SK-N-SH (cell line): ENCODE measurements at regions not wholly inside any gene's neighbourhood (a gene's known extent, or its start where the extent isn't known, plus 50 kb on each side); places are given as distances from the start of the nearest gene placed in this dataset.

ENCODE experiments used
- CTCF ChIA-PET: fragments of 300-600, 350-600 bp; formaldehyde crosslinking; extraction: SDS; loops from one replicate; lab custom pipeline; 2021; lab: Yijun Ruan, JAX
- POLR2A ChIA-PET: fragments of 350-600 bp; sonication (Branson Sonifier 250); formaldehyde crosslinking; extraction: SDS; loops from one replicate; lab custom pipeline; 2020; ENCODE audit warnings: antibody characterized with exemption, inconsistent platforms; lab: Yijun Ruan, JAX
- DNase-seq: peaks from one replicate; pipeline ENCODE4 v3.0.0; 2012
- H2AFZ ChIP-seq: fragments of 200-600 bp; sonication (generic); 2 replicates; pipeline ENCODE4 v1.8.1; 2016; ENCODE audit warnings: antibody characterized with exemption, mild to moderate bottlenecking, low read depth
- H3F3A ChIP-seq: fragments of 200-600 bp; sonication (generic); replicated peaks from 2 replicates; pipeline ENCODE3; 2016; ENCODE audit warnings: antibody characterized with exemption, mild to moderate bottlenecking; ENCODE audit not compliant: insufficient read depth
- H3K27ac ChIP-seq, 2 experiments: fragments of 200-500 bp in 1 of 2; fragments of 200-600 bp in 1 of 2; sonication (Bioruptor generic) in 1 of 2; sonication (generic), shearing (Covaris generic) in 1 of 2; 2 replicates each; pipeline versions ENCODE4 v1.5.1 to v1.6.1; 2014 to 2016; ENCODE audit warnings: low read depth in 2 of 2, inconsistent platforms in 1 of 2, low read length in 1 of 2, mild to moderate bottlenecking in 1 of 2, mixed read lengths in 1 of 2
- H3K27me3 ChIP-seq: fragments of 200-600 bp; sonication (generic), shearing (Covaris generic); 2 replicates; pipeline ENCODE4 v1.6.1; 2016; ENCODE audit warnings: mixed run types; ENCODE audit not compliant: insufficient read depth
- H3K36me3 ChIP-seq, 2 experiments: fragments of 200-500 bp in 1 of 2; fragments of 200-600 bp in 1 of 2; sonication (Bioruptor generic) in 1 of 2; sonication (generic) in 1 of 2; replicated peaks in 1 of 2; 2 replicates each; pipeline versions ENCODE3 to v1.5.1; 2014 to 2016; ENCODE audit warnings: low read length in 1 of 2, mild to moderate bottlenecking in 1 of 2; ENCODE audit not compliant: insufficient read depth in 2 of 2, control insufficient read depth in 1 of 2
- H3K4me1 ChIP-seq, 2 experiments: fragments of 200-500 bp in 1 of 2; fragments of 200-600 bp in 1 of 2; sonication (Bioruptor generic) in 1 of 2; sonication (generic), shearing (Covaris generic) in 1 of 2; 2 replicates each; pipeline versions ENCODE4 v1.5.1 to v1.6.1; 2014 to 2016; ENCODE audit warnings: low read depth in 1 of 2, low read length in 1 of 2, mixed run types in 1 of 2; ENCODE audit not compliant: insufficient read depth in 2 of 2, control insufficient read depth in 1 of 2
- H3K4me2 ChIP-seq: fragments of 200-600 bp; sonication (generic), shearing (Covaris generic); 2 replicates; pipeline ENCODE4 v1.6.1; 2017; ENCODE audit warnings: mixed run types
- H3K4me3 ChIP-seq, 2 experiments: fragments of 200-500 bp in 1 of 2; fragments of 200-600 bp in 1 of 2; sonication (Bioruptor generic) in 1 of 2; sonication (generic), shearing (Covaris generic) in 1 of 2; 2 replicates each; pipeline versions ENCODE4 v1.5.1 to v1.8.1; 2014 to 2016; ENCODE audit warnings: low read depth in 2 of 2, inconsistent platforms in 1 of 2, low read length in 1 of 2, mild to moderate bottlenecking in 1 of 2, mixed read lengths in 1 of 2, moderate library complexity in 1 of 2
- H3K79me2 ChIP-seq: fragments of 200-600 bp; sonication (generic); 2 replicates; pipeline ENCODE4 v1.8.1; 2017; ENCODE audit warnings: mild to moderate bottlenecking; ENCODE audit not compliant: insufficient read depth
- H3K9ac ChIP-seq: fragments of 200-600 bp; sonication (generic); 2 replicates; pipeline ENCODE4 v1.6.1; 2017; ENCODE audit warnings: mixed run types
- H3K9me2 ChIP-seq: fragments of 200-600 bp; sonication (generic); 2 replicates; pipeline ENCODE4 v1.6.1; 2017; ENCODE audit warnings: mixed run types
- H3K9me3 ChIP-seq: fragments of 200-600 bp; sonication (generic); 2 replicates; pipeline ENCODE4 v1.6.1; 2017; ENCODE audit warnings: mixed run types, mild to moderate bottlenecking, moderate library complexity
- H4K20me1 ChIP-seq: fragments of 200-600 bp; sonication (generic); 2 replicates; pipeline ENCODE4 v1.6.1; 2017; ENCODE audit warnings: mild to moderate bottlenecking, mixed run types; ENCODE audit not compliant: insufficient read depth
- CHD2 ChIP-seq: fragments of 150-350 bp; IDR thresholded peaks from 2 replicates; pipeline ENCODE4 v1.6.1; 2018; ENCODE audit warnings: low read length; ENCODE audit not compliant: partially characterized antibody
- ELF1 ChIP-seq: IDR thresholded peaks from 2 replicates; pipeline ENCODE4 v1.4.0; 2012
- EP300 ChIP-seq, 2 experiments: IDR thresholded peaks; 2 replicates each; pipeline versions ENCODE4 v1.4.0 to v1.6.1; 2012; ENCODE audit warnings: borderline replicate concordance in 1 of 2, low read depth in 1 of 2, low read length in 1 of 2
- JUND ChIP-seq: IDR thresholded peaks from 2 replicates; pipeline ENCODE4 v1.4.0; 2012
- MEF2A ChIP-seq: IDR thresholded peaks from 2 replicates; pipeline ENCODE4 v1.4.0; 2012; ENCODE audit warnings: low read depth, borderline replicate concordance
- NFIC ChIP-seq: IDR thresholded peaks from 2 replicates; pipeline ENCODE4 v1.4.0; 2012; ENCODE audit warnings: borderline replicate concordance
- RAD21 ChIP-seq: IDR thresholded peaks from 2 replicates; pipeline ENCODE4 v1.6.1; 2012; ENCODE audit warnings: mild to moderate bottlenecking, low read length
- REST ChIP-seq: IDR thresholded peaks from 2 replicates; pipeline ENCODE4 v1.6.1; 2012; ENCODE audit warnings: mild to moderate bottlenecking, low read depth, low read length, moderate library complexity
- SIN3A ChIP-seq: IDR thresholded peaks from 2 replicates; pipeline ENCODE4 v1.6.1; 2012; ENCODE audit warnings: low read depth, mild to moderate bottlenecking, low read length, moderate library complexity, borderline replicate concordance
- SMC3 ChIP-seq: IDR thresholded peaks from 2 replicates; pipeline ENCODE4 v1.6.1; 2012; ENCODE audit warnings: low read depth, low read length, improper control_type of control experiment
- TCF12 ChIP-seq: IDR thresholded peaks from 2 replicates; pipeline ENCODE4 v1.4.0; 2012
- WGBS: methylation state at CpG from one replicate; pipeline ENCODE4 v1.1.6; 2017; ENCODE audit warnings: low lambda C conversion rate; 5-methylcytosine and 5-hydroxymethylcytosine counted together
- TF ChIP-seq, protein P1 (sequence below): fragments of 150-350 bp; IDR thresholded peaks from 2 replicates; pipeline ENCODE4 v1.6.1; 2017; ENCODE audit warnings: antibody characterized with exemption, low read length, low read depth, borderline replicate concordance
- TF ChIP-seq, protein P2 (sequence below): IDR thresholded peaks from 2 replicates; pipeline ENCODE4 v1.4.0; 2012; ENCODE audit warnings: low read depth, borderline replicate concordance

- TF ChIP-seq JUND, result no peak
- no peak for TF ChIP-seq NFIC
- TF ChIP-seq, all 33 proteins: peak for 0
These were observed 80.4 kb upstream of the CLEC14A start (continued) for GRCh38 chr14:38336298-38336697.

DNA sequence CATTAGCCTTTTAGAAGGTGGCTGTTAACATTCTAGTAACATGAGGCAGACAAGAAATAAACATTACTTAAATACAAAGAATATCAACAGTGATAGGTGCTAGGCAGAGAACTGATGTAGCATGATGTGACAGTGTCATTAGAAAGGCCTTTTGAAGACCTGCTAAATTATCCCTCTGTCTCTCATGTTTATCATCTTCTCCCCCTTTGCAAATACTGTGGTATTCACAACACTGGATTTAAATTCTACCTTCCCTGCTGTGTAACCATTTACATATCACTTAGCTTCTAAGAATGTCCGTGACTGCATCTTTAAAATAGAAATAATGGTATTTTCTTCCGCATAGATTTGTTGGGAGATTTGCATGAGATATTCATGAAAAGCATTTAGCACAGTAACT is 74.4 kb upstream of the CLEC14A start:
- H3F3A ChIP-seq, result no peaks in the 10 kb centered on the region
- no peaks in the 10 kb centered on the region for H3K9me3 ChIP-seq
- H3K9me2 ChIP-seq, result no peaks in the 10 kb centered on the region
- no peak overlapping the region for H3K4me2 ChIP-seq
- H3K9ac ChIP-seq, result no peak overlapping the region
- WGBS, result 15% methylated on average over 2 of the region's 2 CpGs
- H3K36me3 ChIP-seq, result no peaks in the 10 kb centered on the region
- H2AFZ ChIP-seq, result no peak overlapping the region
- POLR2A ChIA-PET, result no interaction called here
- no peaks in the 10 kb centered on the region for H3K4me1 ChIP-seq
- no peak for TF ChIP-seq NFIC
- H3K27ac ChIP-seq, result no peak overlapping the region
- H4K20me1 ChIP-seq, result no peaks in the 10 kb centered on the region
- H3K79me2 ChIP-seq, result no peaks in the 10 kb centered on the region
- CTCF ChIA-PET, result no interaction called here
- no peak for DNase-seq
- no peaks in the 10 kb centered on the region for H3K27me3 ChIP-seq
- no peak overlapping the region for H3K4me3 ChIP-seq

- no peaks in the 10 kb centered on the region for H3K36me3 ChIP-seq
- ChIA-PET POLR2A (no interaction called here), CTCF (no interaction called here)
- H2AFZ ChIP-seq, result no peak overlapping the region
- no peaks in the 10 kb centered on the region for H3K9me2 ChIP-seq
- no peaks in the 10 kb centered on the region for H3K9me3 ChIP-seq
- 5% methylated on average over 1 of the region's 1 CpG for WGBS
- H3K4me3 ChIP-seq, result no peak overlapping the region
- H3K27ac ChIP-seq, result no peak overlapping the region
- TF ChIP-seq, protein P1, sequence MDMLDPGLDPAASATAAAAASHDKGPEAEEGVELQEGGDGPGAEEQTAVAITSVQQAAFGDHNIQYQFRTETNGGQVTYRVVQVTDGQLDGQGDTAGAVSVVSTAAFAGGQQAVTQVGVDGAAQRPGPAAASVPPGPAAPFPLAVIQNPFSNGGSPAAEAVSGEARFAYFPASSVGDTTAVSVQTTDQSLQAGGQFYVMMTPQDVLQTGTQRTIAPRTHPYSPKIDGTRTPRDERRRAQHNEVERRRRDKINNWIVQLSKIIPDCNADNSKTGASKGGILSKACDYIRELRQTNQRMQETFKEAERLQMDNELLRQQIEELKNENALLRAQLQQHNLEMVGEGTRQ, result no peak
- TF ChIP-seq ELF1 (no peak), RAD21 (no peak), EP300 (IDR thresholded peaks at IDR 0.05; ENCODE audit: borderline replicate concordance in 1 of 2, low read depth in 1 of 2, low read length in 1 of 2) (no peak), REST (no peak), SIN3A (no peak), MEF2A (no peak), SMC3 (no peak), CHD2 (no peak), TCF12 (no peak)
- TF ChIP-seq, protein P2, sequence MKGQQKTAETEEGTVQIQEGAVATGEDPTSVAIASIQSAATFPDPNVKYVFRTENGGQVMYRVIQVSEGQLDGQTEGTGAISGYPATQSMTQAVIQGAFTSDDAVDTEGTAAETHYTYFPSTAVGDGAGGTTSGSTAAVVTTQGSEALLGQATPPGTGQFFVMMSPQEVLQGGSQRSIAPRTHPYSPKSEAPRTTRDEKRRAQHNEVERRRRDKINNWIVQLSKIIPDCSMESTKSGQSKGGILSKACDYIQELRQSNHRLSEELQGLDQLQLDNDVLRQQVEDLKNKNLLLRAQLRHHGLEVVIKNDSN, result no peak
- H4K20me1 ChIP-seq, result no peaks in the 10 kb centered on the region
- H3K9ac ChIP-seq, result no peak overlapping the region
- DNase-seq, result no peak
- no peaks in the 10 kb centered on the region for H3F3A ChIP-seq
- no peaks in the 10 kb centered on the region for H3K4me1 ChIP-seq
- no peaks in the 10 kb centered on the region for H3K79me2 ChIP-seq
- no peak overlapping the region for H3K4me2 ChIP-seq
- no peaks in the 10 kb centered on the region for H3K27me3 ChIP-seq
These were observed 73.4 kb upstream of the CLEC14A start for GRCh38 chr14:38329246-38329645.
